Inflammatory macrophage treated with lipopolysaccharide for 1 hour (primary cell): ENCODE measurements at regions not wholly inside any gene's neighbourhood (a gene's known extent, or its start where the extent isn't known, plus 50 kb on each side); places are given as distances from the start of the nearest gene placed in this dataset.
"Not testable (repeated sequence)": the region's sequence is repeated elsewhere in the genome, so short reads cannot be mapped to it uniquely, and the experiment has no call there.

Experiments used
- DNase-seq, 2 donors: peaks; one replicate each; pipeline ENCODE4 v3.0.0-alpha.2; 2020 to 2022

- DNase-seq: not testable (repeated sequence)
Measured at GRCh38 chr20:25774203-25774602, 77.5 kb upstream of the ZNF337 start.

- DNase-seq: not testable (repeated sequence)
Measured at GRCh38 chr20:25772437-25772836, 75.8 kb upstream of the ZNF337 start.

- DNase-seq: not testable (repeated sequence)
Measured at GRCh38 chr20:25771818-25772217, 75.2 kb upstream of the ZNF337 start.

- DNase-seq: no peak
Measured at GRCh38 chr20:25761596-25761995, 64.9 kb upstream of the ZNF337 start.

GRCh38 chr20:25761046-25761445 is 64.4 kb upstream of the ZNF337 start:
- DNase-seq: not testable (repeated sequence)

- DNase-seq: peak; percentile 14 to 30
Measured at GRCh38 chr20:25750765-25751696, 54.4 kb upstream of the ZNF337 start.

GRCh38 chr20:25750220-25750764 is 53.6 kb upstream of the ZNF337 start:
- no peak for DNase-seq

GRCh38 chr20:25749649-25750048 is 53.0 kb upstream of the ZNF337 start:
- DNase-seq: no peak
